B cell (primary cell): ENCODE measurements at regions not wholly inside any gene's neighbourhood (a gene's known extent, or its start where the extent isn't known, plus 50 kb on each side); places are given as distances from the start of the nearest gene placed in this dataset.

Experiments
- ATAC-seq: fragments of 200-7000 bp; cut with Tn5 transposase; one replicate; pipeline ENCODE4 v1.10.0; 2021; ENCODE audit warnings: low read depth, mild to moderate bottlenecking, moderate number of reproducible peaks, moderate library complexity
- CTCF ChIA-PET: fragments of 350-600 bp; sonication (Branson Sonifier 250); formaldehyde crosslinking; loops from one replicate; lab custom pipeline; 2021; ENCODE audit warnings: antibody characterized with exemption, inconsistent platforms; lab: Charles Lee
- POLR2A ChIA-PET: fragments of 350-600 bp; sonication (Branson Sonifier 250); formaldehyde crosslinking; loops from one replicate; lab custom pipeline; 2021; ENCODE audit warnings: antibody characterized with exemption; lab: Charles Lee
- DNase-seq: peaks from one replicate; pipeline ENCODE4 v3.0.0; 2013
- H2AFZ ChIP-seq: 2 replicates; pipeline ENCODE4 v1.6.1; 2012; ENCODE audit warnings: mild to moderate bottlenecking, low read depth, low read length; ENCODE audit not compliant: insufficient read depth, poor library complexity, severe bottlenecking
- H3K27ac ChIP-seq, 2 donors: 1 replicate in 1 of 2; 2 replicates in 1 of 2; pipeline ENCODE4 v1.5.1; 2012 to 2013; ENCODE audit warnings: low read length in 2 of 2, mild to moderate bottlenecking in 2 of 2, moderate library complexity in 1 of 2
- H3K27me3 ChIP-seq, 4 experiments: fragments of 200-600 bp in 1 of 4; sonication (generic) in 1 of 4; replicated peaks in 1 of 4; 1 replicate in 2 of 4; 2 replicates in 2 of 4; pipeline versions ENCODE4 v1.6.1 to v1.7.0; 2013 to 2016; ENCODE audit warnings: low read length in 3 of 4, mild to moderate bottlenecking in 2 of 4, mixed read lengths in 1 of 4, moderate library complexity in 1 of 4; ENCODE audit not compliant: insufficient read depth in 4 of 4, control insufficient read depth in 3 of 4; ENCODE audit errors: control extremely low read depth in 1 of 4
- H3K36me3 ChIP-seq, 2 experiments: replicated peaks in 1 of 2; 1 replicate in 1 of 2; 2 replicates in 1 of 2; pipeline versions ENCODE4 v1.6.1 to v1.7.1; 2013; ENCODE audit warnings: low read length in 1 of 2; ENCODE audit not compliant: insufficient read depth in 2 of 2, control insufficient read depth in 1 of 2; ENCODE audit errors: control extremely low read depth in 1 of 2, extremely low read depth in 1 of 2
- H3K4me1 ChIP-seq, 2 donors: fragments of 200-600 bp in 1 of 2; sonication (generic) in 1 of 2; 1 replicate in 1 of 2; 2 replicates in 1 of 2; pipeline versions ENCODE4 v1.5.1 to v1.6.1; 2013 to 2017; ENCODE audit warnings: low read length in 2 of 2; ENCODE audit not compliant: control insufficient read depth in 2 of 2, insufficient read depth in 2 of 2
- H3K4me2 ChIP-seq: replicated peaks from 2 replicates; pipeline ENCODE3; 2012; ENCODE audit warnings: mild to moderate bottlenecking, low read depth, low read length; ENCODE audit not compliant: poor library complexity, severe bottlenecking
- H3K4me3 ChIP-seq, 5 experiments: fragments of 200-600 bp in 1 of 5; sonication (generic) in 1 of 5; 1 replicate in 3 of 5; 2 replicates in 2 of 5; pipeline versions ENCODE4 v1.5.1 to v1.7.0; 2011 to 2016; ENCODE audit warnings: low read length in 4 of 5, mild to moderate bottlenecking in 4 of 5, low read depth in 2 of 5, control low read depth in 1 of 5, moderate library complexity in 1 of 5; ENCODE audit not compliant: insufficient read depth in 1 of 5; ENCODE audit errors: control extremely low read depth in 1 of 5, extremely low read depth in 1 of 5
- H3K79me2 ChIP-seq: fragments of 200-600 bp; sonication (generic); one replicate; pipeline ENCODE4 v1.6.0; 2016; ENCODE audit warnings: low read length; ENCODE audit not compliant: control insufficient read depth, insufficient read depth
- H3K9ac ChIP-seq: fragments of 200-600 bp; sonication (generic); 2 replicates; pipeline ENCODE4 v1.6.1; 2017; ENCODE audit warnings: mild to moderate bottlenecking, low read length, moderate library complexity
- H3K9me3 ChIP-seq, 3 donors: one replicate each; pipeline versions ENCODE4 v1.6.1 to v1.7.1; 2013; ENCODE audit warnings: low read length in 2 of 3; ENCODE audit not compliant: control insufficient read depth in 2 of 3, insufficient read depth in 1 of 3; ENCODE audit errors: control extremely low read depth in 1 of 3
- H4K20me1 ChIP-seq: 2 replicates; pipeline ENCODE4 v1.6.0; 2012; ENCODE audit warnings: mild to moderate bottlenecking, low read length; ENCODE audit not compliant: insufficient read depth, control insufficient read depth, poor library complexity, severe bottlenecking
- H3K27ac Mint-ChIP-seq: one replicate; pipeline ENCODE4 v1.8.0; 2021; ENCODE audit warnings: mixed read lengths
- H3K27me3 Mint-ChIP-seq: one replicate; pipeline ENCODE4 v1.8.0; 2021; ENCODE audit warnings: mixed read lengths
- H3K4me1 Mint-ChIP-seq: one replicate; pipeline ENCODE4 v1.8.0; 2021; ENCODE audit warnings: mixed read lengths
- H3K4me3 Mint-ChIP-seq: one replicate; pipeline ENCODE4 v1.8.0; 2021; ENCODE audit warnings: mixed read lengths
- H3K9me3 Mint-ChIP-seq: one replicate; pipeline ENCODE4 v1.8.0; 2022; ENCODE audit warnings: mixed read lengths; ENCODE audit not compliant: insufficient read depth
- CTCF ChIP-seq: fragments of 200-600 bp; IDR thresholded peaks from one replicate; pipeline ENCODE4 v1.8.0; 2022; ENCODE audit warnings: antibody characterized with exemption, mild to moderate bottlenecking
- EZH2 ChIP-seq: IDR thresholded peaks from 2 replicates; pipeline ENCODE4 v1.6.1; 2012; ENCODE audit warnings: borderline replicate concordance, low read depth, mild to moderate bottlenecking, moderate library complexity, low read length; ENCODE audit not compliant: insufficient read depth, poor library complexity, severe bottlenecking
- WGBS: methylation state at CpG from one replicate; pipeline ENCODE4 v1.1.5; 2013; ENCODE audit warnings: missing lambda C conversion rate; ENCODE audit not compliant: insufficient coverage; 5-methylcytosine and 5-hydroxymethylcytosine counted together
- intact Hi-C: fragments of 100-400 bp; cut with micrococcal nuclease; formaldehyde crosslinking; loops from one replicate; pipeline ENCODE4 v1.10.0; 2022

DNA sequence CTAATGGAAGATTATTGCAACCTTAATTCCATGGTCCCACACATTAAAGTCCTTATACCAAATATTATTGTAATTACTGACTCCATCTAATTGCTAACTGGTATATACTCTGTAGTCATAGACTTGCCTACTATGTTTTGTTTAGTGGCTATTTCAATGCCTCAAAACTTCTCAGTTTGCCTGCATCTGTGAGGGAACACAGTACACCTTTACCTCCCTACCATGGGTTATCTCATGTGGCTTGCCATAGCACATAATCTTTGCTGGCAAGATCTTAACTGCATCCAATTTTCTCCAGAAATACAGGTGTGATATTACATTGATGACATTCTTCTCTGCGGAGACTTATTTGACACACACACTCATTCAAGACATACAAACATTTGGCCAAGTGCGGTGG, 107.1 kb upstream of the ZNF184 start:
- ATAC-seq (no peak), DNase-seq (no peak)
- 100% methylated on average over 1 of the region's 2 CpGs for WGBS
- H3K27me3 ChIP-seq: peaks cover 0 to 40% (median 34%) of the 10 kb centered on the region in 4 experiments
- H3K4me1 ChIP-seq: peaks cover 0 to 5% of the 10 kb centered on the region in 2 donors
- no peak overlapping the region for H3K4me3 ChIP-seq
- Mint-ChIP-seq H3K27ac (no peak overlapping the region), H3K9me3 (peaks cover 3% of the 10 kb centered on the region), H3K27me3 (peaks cover 56% of the 10 kb centered on the region), H3K4me3 (no peak overlapping the region), H3K4me1 (no peaks in the 10 kb centered on the region)
- no peak overlapping the region for H3K4me2 ChIP-seq
- no peak overlapping the region for H3K9ac ChIP-seq
- CTCF ChIA-PET: no interaction called here
- no peaks in the 10 kb centered on the region for H3K79me2 ChIP-seq
- no peaks in the 10 kb centered on the region for H4K20me1 ChIP-seq
- POLR2A ChIA-PET: no interaction called here
- intact Hi-C loops: no loop called here
- TF ChIP-seq EZH2: no peak
- no peak for TF ChIP-seq CTCF
- H3K27ac ChIP-seq: no peak overlapping the region
- H2AFZ ChIP-seq: no peak overlapping the region
- H3K36me3 ChIP-seq: no peaks in the 10 kb centered on the region
- peaks cover 0 to 23% (median 0%) of the 10 kb centered on the region in 3 donors for H3K9me3 ChIP-seq

DNA sequence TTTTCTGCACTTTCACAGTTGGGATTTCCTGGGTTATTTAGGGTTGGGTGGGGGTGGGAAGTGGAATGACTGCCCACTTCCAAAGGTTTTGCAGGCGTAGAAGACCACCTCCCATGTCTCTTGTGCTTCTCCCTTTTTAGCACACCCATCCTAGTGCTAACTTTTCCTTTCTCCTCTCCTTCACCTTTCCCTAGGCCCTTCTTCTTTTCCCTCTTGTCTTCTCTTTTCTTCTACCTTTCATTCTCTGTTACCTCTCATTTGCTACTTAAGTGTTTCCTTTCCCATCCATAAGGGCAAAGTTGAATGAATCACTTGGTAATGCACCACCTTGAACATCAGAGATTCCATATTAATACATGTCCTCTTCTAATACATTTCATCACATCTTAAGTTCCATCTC, 105.0 kb upstream of the ZNF184 start:
- no peak for ATAC-seq
- CTCF ChIA-PET: no interaction called here
- no peak for DNase-seq
- peaks cover 47% of the 10 kb centered on the region for H3K27me3 Mint-ChIP-seq
- Histone ChIP-seq H3K4me3 (no peak overlapping the region), H3K36me3 (no peaks in the 10 kb centered on the region), H3K9me3 (peaks cover 0 to 23% (median 0%) of the 10 kb centered on the region in 3 donors), H3K27ac (no peak overlapping the region), H3K9ac (no peak overlapping the region), H3K79me2 (no peaks in the 10 kb centered on the region), H3K27me3 (peaks cover 0 to 25% (median 21%) of the 10 kb centered on the region in 4 experiments), H3K4me1 (peaks cover 0 to 5% of the 10 kb centered on the region in 2 donors), H3K4me2 (no peak overlapping the region), H4K20me1 (no peaks in the 10 kb centered on the region), H2AFZ (no peak overlapping the region)
- 83% methylated on average over 1 of the region's 1 CpG for WGBS
- POLR2A ChIA-PET: no interaction called here
- no peak overlapping the region for H3K4me3 Mint-ChIP-seq
- TF ChIP-seq CTCF (no peak), EZH2 (no peak)
- peaks cover 3% of the 10 kb centered on the region for H3K9me3 Mint-ChIP-seq
- intact Hi-C loops: no loop called here
- H3K4me1 Mint-ChIP-seq: no peaks in the 10 kb centered on the region
- no peak overlapping the region for H3K27ac Mint-ChIP-seq
